ENCODE measurements at regions not wholly inside any gene's neighbourhood (a gene's known extent, or its start where the extent isn't known, plus 50 kb on each side); places are given as distances from the start of the nearest gene placed in this dataset.

- no peak overlapping the region for H3K27ac ChIP-seq (ENCODE audit: low read depth in 2 of 2, low read length in 1 of 2)
- no peaks in the 10 kb centered on the region for H3K4me1 ChIP-seq (ENCODE audit: control insufficient read depth in 2 of 2, insufficient read depth in 2 of 2, low read length in 1 of 2)
- H3K36me3 ChIP-seq (ENCODE audit: control insufficient read depth in 2 of 2, insufficient read depth in 2 of 2, low read length in 1 of 2) = no peaks in the 10 kb centered on the region
- no peaks in the 10 kb centered on the region for H3K9me3 ChIP-seq (ENCODE audit: control insufficient read depth in 2 of 2, insufficient read depth in 1 of 2, low read depth in 1 of 2, low read length in 1 of 2)
- H3K27me3 ChIP-seq (ENCODE audit: control insufficient read depth in 1 of 2, insufficient read depth in 2 of 2, low read length in 2 of 2) = no peaks in the 10 kb centered on the region
- peak overlapping the region in 1 of 2 donors; percentile 47 for H3K4me3 ChIP-seq (ENCODE audit: low read depth in 1 of 2, low read length in 2 of 2)
- 4 to 6% methylated on average over 42 to 83 of the region's 83 CpGs for WGBS, 2 donors
These were observed 768.1 kb upstream of the TBX3 start for GRCh38 chr12:115451780-115452736.

- 57 to 59% methylated on average over 12 of the region's 12 CpGs for WGBS, 2 donors
- Histone ChIP-seq H3K36me3 (ENCODE audit: control insufficient read depth in 2 of 2, insufficient read depth in 2 of 2, low read length in 1 of 2) (no peaks in the 10 kb centered on the region), H3K4me1 (ENCODE audit: control insufficient read depth in 2 of 2, insufficient read depth in 2 of 2, low read length in 1 of 2) (no peaks in the 10 kb centered on the region), H3K27ac (ENCODE audit: low read depth in 2 of 2, low read length in 1 of 2) (no peak overlapping the region), H3K9me3 (ENCODE audit: control insufficient read depth in 2 of 2, insufficient read depth in 1 of 2, low read depth in 1 of 2, low read length in 1 of 2) (no peaks in the 10 kb centered on the region), H3K4me3 (ENCODE audit: low read depth in 1 of 2, low read length in 2 of 2) (peak overlapping the region in 1 of 2 donors; percentile 47), H3K27me3 (ENCODE audit: control insufficient read depth in 1 of 2, insufficient read depth in 2 of 2, low read length in 2 of 2) (no peaks in the 10 kb centered on the region)
These were observed 767.3 kb upstream of the TBX3 start for GRCh38 chr12:115451151-115451779.

- Histone ChIP-seq H3K4me1 (ENCODE audit: control insufficient read depth in 2 of 2, insufficient read depth in 2 of 2, low read length in 1 of 2) (no peaks in the 10 kb centered on the region), H3K27ac (ENCODE audit: low read depth in 2 of 2, low read length in 1 of 2) (no peak overlapping the region), H3K4me3 (ENCODE audit: low read depth in 1 of 2, low read length in 2 of 2) (no peak overlapping the region), H3K9me3 (ENCODE audit: control insufficient read depth in 2 of 2, insufficient read depth in 1 of 2, low read depth in 1 of 2, low read length in 1 of 2) (no peaks in the 10 kb centered on the region), H3K27me3 (ENCODE audit: control insufficient read depth in 1 of 2, insufficient read depth in 2 of 2, low read length in 2 of 2) (no peaks in the 10 kb centered on the region), H3K36me3 (ENCODE audit: control insufficient read depth in 2 of 2, insufficient read depth in 2 of 2, low read length in 1 of 2) (no peaks in the 10 kb centered on the region)
- WGBS, 2 donors = 92 to 93% methylated on average over 8 of the region's 8 CpGs
These were observed 766.7 kb upstream of the TBX3 start for GRCh38 chr12:115450710-115451109.

- no peak overlapping the region for H3K27ac ChIP-seq (ENCODE audit: low read depth in 2 of 2, low read length in 1 of 2)
- no peaks in the 10 kb centered on the region for H3K27me3 ChIP-seq (ENCODE audit: control insufficient read depth in 1 of 2, insufficient read depth in 2 of 2, low read length in 2 of 2)
- H3K36me3 ChIP-seq (ENCODE audit: control insufficient read depth in 2 of 2, insufficient read depth in 2 of 2, low read length in 1 of 2) = no peaks in the 10 kb centered on the region
- WGBS, 2 donors = 92% methylated on average over 3 of the region's 3 CpGs
- no peaks in the 10 kb centered on the region for H3K9me3 ChIP-seq (ENCODE audit: control insufficient read depth in 2 of 2, insufficient read depth in 1 of 2, low read depth in 1 of 2, low read length in 1 of 2)
- no peak overlapping the region for H3K4me3 ChIP-seq (ENCODE audit: low read depth in 1 of 2, low read length in 2 of 2)
- H3K4me1 ChIP-seq (ENCODE audit: control insufficient read depth in 2 of 2, insufficient read depth in 2 of 2, low read length in 1 of 2) = no peaks in the 10 kb centered on the region
These were observed 766.0 kb upstream of the TBX3 start for GRCh38 chr12:115450017-115450416.

GRCh38 chr12:115449526-115449925, 765.6 kb upstream of the TBX3 start:
- Histone ChIP-seq H3K27me3 (ENCODE audit: control insufficient read depth in 1 of 2, insufficient read depth in 2 of 2, low read length in 2 of 2) (no peaks in the 10 kb centered on the region), H3K9me3 (ENCODE audit: control insufficient read depth in 2 of 2, insufficient read depth in 1 of 2, low read depth in 1 of 2, low read length in 1 of 2) (no peaks in the 10 kb centered on the region), H3K4me1 (ENCODE audit: control insufficient read depth in 2 of 2, insufficient read depth in 2 of 2, low read length in 1 of 2) (no peaks in the 10 kb centered on the region), H3K4me3 (ENCODE audit: low read depth in 1 of 2, low read length in 2 of 2) (no peak overlapping the region), H3K27ac (ENCODE audit: low read depth in 2 of 2, low read length in 1 of 2) (no peak overlapping the region), H3K36me3 (ENCODE audit: control insufficient read depth in 2 of 2, insufficient read depth in 2 of 2, low read length in 1 of 2) (no peaks in the 10 kb centered on the region)
- 80 to 86% methylated on average over 5 of the region's 5 CpGs for WGBS, 2 donors

GRCh38 chr12:115444346-115444745, 760.4 kb upstream of the TBX3 start:
- Histone ChIP-seq H3K36me3 (ENCODE audit: control insufficient read depth in 2 of 2, insufficient read depth in 2 of 2, low read length in 1 of 2) (no peaks in the 10 kb centered on the region), H3K27ac (ENCODE audit: low read depth in 2 of 2, low read length in 1 of 2) (no peak overlapping the region), H3K4me1 (ENCODE audit: control insufficient read depth in 2 of 2, insufficient read depth in 2 of 2, low read length in 1 of 2) (no peaks in the 10 kb centered on the region), H3K9me3 (ENCODE audit: control insufficient read depth in 2 of 2, insufficient read depth in 1 of 2, low read depth in 1 of 2, low read length in 1 of 2) (no peaks in the 10 kb centered on the region), H3K27me3 (ENCODE audit: control insufficient read depth in 1 of 2, insufficient read depth in 2 of 2, low read length in 2 of 2) (no peaks in the 10 kb centered on the region), H3K4me3 (ENCODE audit: low read depth in 1 of 2, low read length in 2 of 2) (no peak overlapping the region)
- WGBS, 2 donors = 83 to 88% methylated on average over 1 of the region's 1 CpG

- H3K27me3 ChIP-seq (ENCODE audit: control insufficient read depth in 1 of 2, insufficient read depth in 2 of 2, low read length in 2 of 2) = no peaks in the 10 kb centered on the region
- H3K4me3 ChIP-seq (ENCODE audit: low read depth in 1 of 2, low read length in 2 of 2) = no peak overlapping the region
- 86% methylated on average over 4 of the region's 4 CpGs for WGBS, 2 donors
- H3K36me3 ChIP-seq (ENCODE audit: control insufficient read depth in 2 of 2, insufficient read depth in 2 of 2, low read length in 1 of 2) = no peaks in the 10 kb centered on the region
- no peaks in the 10 kb centered on the region for H3K4me1 ChIP-seq (ENCODE audit: control insufficient read depth in 2 of 2, insufficient read depth in 2 of 2, low read length in 1 of 2)
- no peaks in the 10 kb centered on the region for H3K9me3 ChIP-seq (ENCODE audit: control insufficient read depth in 2 of 2, insufficient read depth in 1 of 2, low read depth in 1 of 2, low read length in 1 of 2)
- no peak overlapping the region for H3K27ac ChIP-seq (ENCODE audit: low read depth in 2 of 2, low read length in 1 of 2)
These were observed 759.5 kb upstream of the TBX3 start for GRCh38 chr12:115443351-115443938.

- no peaks in the 10 kb centered on the region for H3K4me1 ChIP-seq (ENCODE audit: control insufficient read depth in 2 of 2, insufficient read depth in 2 of 2, low read length in 1 of 2)
- H3K27ac ChIP-seq (ENCODE audit: low read depth in 2 of 2, low read length in 1 of 2) = no peak overlapping the region
- H3K9me3 ChIP-seq (ENCODE audit: control insufficient read depth in 2 of 2, insufficient read depth in 1 of 2, low read depth in 1 of 2, low read length in 1 of 2) = no peaks in the 10 kb centered on the region
- no peaks in the 10 kb centered on the region for H3K27me3 ChIP-seq (ENCODE audit: control insufficient read depth in 1 of 2, insufficient read depth in 2 of 2, low read length in 2 of 2)
- H3K36me3 ChIP-seq (ENCODE audit: control insufficient read depth in 2 of 2, insufficient read depth in 2 of 2, low read length in 1 of 2) = no peaks in the 10 kb centered on the region
- H3K4me3 ChIP-seq (ENCODE audit: low read depth in 1 of 2, low read length in 2 of 2) = no peak overlapping the region
- WGBS, 2 donors = 40% methylated on average over 3 of the region's 3 CpGs
These were observed 756.5 kb upstream of the TBX3 start for GRCh38 chr12:115440438-115440837.

GRCh38 chr12:115439008-115439601, 755.1 kb upstream of the TBX3 start:
- Histone ChIP-seq H3K9me3 (ENCODE audit: control insufficient read depth in 2 of 2, insufficient read depth in 1 of 2, low read depth in 1 of 2, low read length in 1 of 2) (no peaks in the 10 kb centered on the region), H3K4me3 (ENCODE audit: low read depth in 1 of 2, low read length in 2 of 2) (no peak overlapping the region), H3K36me3 (ENCODE audit: control insufficient read depth in 2 of 2, insufficient read depth in 2 of 2, low read length in 1 of 2) (no peaks in the 10 kb centered on the region), H3K27me3 (ENCODE audit: control insufficient read depth in 1 of 2, insufficient read depth in 2 of 2, low read length in 2 of 2) (no peaks in the 10 kb centered on the region), H3K27ac (ENCODE audit: low read depth in 2 of 2, low read length in 1 of 2) (no peak overlapping the region), H3K4me1 (ENCODE audit: control insufficient read depth in 2 of 2, insufficient read depth in 2 of 2, low read length in 1 of 2) (no peaks in the 10 kb centered on the region)
- 71 to 73% methylated on average over 2 of the region's 2 CpGs for WGBS, 2 donors
